Prostate gland (tissue), 2 donors: ENCODE measurements at regions not wholly inside any gene's neighbourhood (a gene's known extent, or its start where the extent isn't known, plus 50 kb on each side); places are given as distances from the start of the nearest gene placed in this dataset.

Experiments used
- DNase-seq: peaks from one replicate; pipeline ENCODE4 v3.0.0-alpha.2; 2019; ENCODE audit warnings: low spot score
- H3K27ac ChIP-seq, 2 donors: fragments of 200-600 bp; sonication (generic); 2 replicates each; pipeline ENCODE4 v1.5.1; 2017 to 2019
- H3K27me3 ChIP-seq: fragments of 200-600 bp; sonication (generic); replicated peaks from 2 replicates; pipeline ENCODE4 v1.5.1; 2019; ENCODE audit not compliant: insufficient read depth
- H3K36me3 ChIP-seq, 2 donors: fragments of 200-600 bp; sonication (generic); 1 replicate in 1 of 2; 2 replicates in 1 of 2; pipeline versions ENCODE4 v1.5.1 to v1.8.1; 2017 to 2019
- H3K4me1 ChIP-seq: fragments of 200-600 bp; sonication (generic); replicated peaks from 2 replicates; pipeline ENCODE4 v1.5.1; 2019
- H3K4me3 ChIP-seq, 2 donors: fragments of 200-600 bp; sonication (generic); 2 replicates each; pipeline ENCODE4 v1.5.1; 2017 to 2019
- H3K9me3 ChIP-seq: fragments of 200-600 bp; sonication (generic); 2 replicates; pipeline ENCODE4 v1.5.1; 2017
- POLR2A ChIP-seq: fragments of 450-650 bp; IDR thresholded peaks from one replicate; pipeline ENCODE4 v1.6.1; 2016; ENCODE audit warnings: antibody characterized with exemption, mild to moderate bottlenecking
- POLR2AphosphoS5 ChIP-seq: sonication (generic); formaldehyde crosslinking; IDR thresholded peaks from one replicate; pipeline ENCODE4 v1.6.1; 2017; ENCODE audit warnings: antibody characterized with exemption
- WGBS: methylation state at CpG from one replicate; pipeline ENCODE4 v1.1.5; 2018; 5-methylcytosine and 5-hydroxymethylcytosine counted together
- intact Hi-C: fragments of 100-400 bp; cut with DNase I; formaldehyde crosslinking; loops from one replicate; pipeline ENCODE4 v1.14.2; 2022
- TF ChIP-seq, protein P1 (sequence below), 4 experiments: fragments of 200-600 bp in 2 of 4; fragments of 450-650 bp in 2 of 4; sonication (generic) in 2 of 4; IDR thresholded peaks; 1 replicate in 3 of 4; 2 replicates in 1 of 4; pipeline ENCODE4 v1.5.1; 2016 to 2019; ENCODE audit warnings: antibody characterized with exemption in 4 of 4, mild to moderate bottlenecking in 2 of 4, moderate library complexity in 2 of 4

DNA sequence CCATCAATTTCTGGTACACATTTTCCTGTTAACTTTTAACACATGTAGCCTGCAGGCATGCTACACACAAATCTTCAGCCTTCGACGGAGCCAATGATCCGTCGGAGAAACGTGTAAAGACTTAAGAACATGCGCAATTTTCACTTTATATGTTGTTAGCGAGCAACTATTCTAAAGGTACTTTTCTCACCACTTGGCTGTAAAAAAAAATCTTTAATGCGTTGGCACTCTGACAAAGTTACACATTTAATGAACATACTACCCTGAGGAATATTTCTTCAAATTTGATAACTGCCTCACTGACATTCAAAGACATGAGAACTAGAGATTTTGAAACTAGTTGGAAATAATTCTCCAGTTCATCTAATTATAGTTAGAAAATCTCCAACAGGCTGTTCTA, 507.5 kb upstream of the SALL1 start:
- Histone ChIP-seq H3K36me3 (no peaks in the 10 kb centered on the region), H3K27ac (no peak overlapping the region), H3K9me3 (no peaks in the 10 kb centered on the region), H3K4me3 (no peak overlapping the region), H3K27me3 (no peaks in the 10 kb centered on the region), H3K4me1 (no peaks in the 10 kb centered on the region)
- DNase-seq: no peak
- TF ChIP-seq, protein P1, sequence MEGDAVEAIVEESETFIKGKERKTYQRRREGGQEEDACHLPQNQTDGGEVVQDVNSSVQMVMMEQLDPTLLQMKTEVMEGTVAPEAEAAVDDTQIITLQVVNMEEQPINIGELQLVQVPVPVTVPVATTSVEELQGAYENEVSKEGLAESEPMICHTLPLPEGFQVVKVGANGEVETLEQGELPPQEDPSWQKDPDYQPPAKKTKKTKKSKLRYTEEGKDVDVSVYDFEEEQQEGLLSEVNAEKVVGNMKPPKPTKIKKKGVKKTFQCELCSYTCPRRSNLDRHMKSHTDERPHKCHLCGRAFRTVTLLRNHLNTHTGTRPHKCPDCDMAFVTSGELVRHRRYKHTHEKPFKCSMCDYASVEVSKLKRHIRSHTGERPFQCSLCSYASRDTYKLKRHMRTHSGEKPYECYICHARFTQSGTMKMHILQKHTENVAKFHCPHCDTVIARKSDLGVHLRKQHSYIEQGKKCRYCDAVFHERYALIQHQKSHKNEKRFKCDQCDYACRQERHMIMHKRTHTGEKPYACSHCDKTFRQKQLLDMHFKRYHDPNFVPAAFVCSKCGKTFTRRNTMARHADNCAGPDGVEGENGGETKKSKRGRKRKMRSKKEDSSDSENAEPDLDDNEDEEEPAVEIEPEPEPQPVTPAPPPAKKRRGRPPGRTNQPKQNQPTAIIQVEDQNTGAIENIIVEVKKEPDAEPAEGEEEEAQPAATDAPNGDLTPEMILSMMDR (IDR thresholded peaks at IDR 0.05): no peak
- no peak for TF ChIP-seq POLR2A
- TF ChIP-seq POLR2AphosphoS5: no peak
- intact Hi-C loops: no loop called here
- WGBS: 60% methylated on average over 8 of the region's 8 CpGs

DNA sequence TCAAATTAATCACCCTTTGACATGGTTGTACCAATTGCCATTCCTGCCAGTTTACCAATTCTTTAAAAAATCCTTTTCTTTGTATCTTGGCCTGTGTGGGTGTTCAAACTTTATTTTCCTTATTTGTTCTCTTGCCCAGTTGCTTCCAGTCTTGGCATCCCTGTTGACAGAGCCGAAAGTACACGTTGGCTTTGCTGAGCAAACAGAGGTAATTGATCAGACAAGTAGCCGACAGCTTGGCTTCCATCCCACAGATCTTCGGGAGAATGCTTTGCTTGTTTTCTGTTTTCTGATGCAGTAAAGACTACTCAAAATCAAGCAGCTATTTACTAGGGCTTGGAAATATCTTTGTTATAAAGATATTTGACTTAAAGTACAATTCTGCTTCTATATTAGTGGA, 506.8 kb upstream of the SALL1 start:
- Histone ChIP-seq H3K4me1 (no peaks in the 10 kb centered on the region), H3K27ac (no peak overlapping the region), H3K4me3 (no peak overlapping the region), H3K27me3 (no peaks in the 10 kb centered on the region), H3K9me3 (no peaks in the 10 kb centered on the region), H3K36me3 (no peaks in the 10 kb centered on the region)
- peak; percentile 74 for DNase-seq
- intact Hi-C loops: no loop called here
- no peak for TF ChIP-seq POLR2A
- TF ChIP-seq, protein P1 (IDR thresholded peaks at IDR 0.05): no peak
- TF ChIP-seq POLR2AphosphoS5: peak; percentile 79
- 9% methylated on average over 4 of the region's 4 CpGs for WGBS

DNA sequence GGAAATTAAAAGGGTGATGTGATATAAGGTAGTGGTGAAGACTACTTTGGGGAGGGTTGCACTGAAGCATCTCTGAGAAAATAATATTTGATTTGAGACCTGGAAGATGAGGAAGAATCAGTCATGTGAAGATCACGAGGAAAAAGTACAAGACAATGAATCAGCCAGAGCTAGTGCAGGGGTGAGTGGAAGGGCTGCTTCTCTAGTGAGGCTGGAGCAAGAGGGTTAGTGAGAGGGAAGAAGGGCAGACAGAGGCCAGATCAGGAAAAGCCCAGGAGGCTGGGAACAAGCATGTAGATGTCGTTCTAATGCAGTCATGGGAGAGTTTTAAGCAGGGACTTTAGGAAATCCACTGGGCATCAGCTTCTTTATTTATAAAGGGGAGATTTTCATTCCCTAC, 504.2 kb upstream of the SALL1 start:
- TF ChIP-seq, protein P1 (IDR thresholded peaks at IDR 0.05): no peak
- TF ChIP-seq POLR2A: no peak
- TF ChIP-seq POLR2AphosphoS5: no peak
- Histone ChIP-seq H3K27me3 (no peaks in the 10 kb centered on the region), H3K36me3 (no peaks in the 10 kb centered on the region), H3K4me1 (no peaks in the 10 kb centered on the region), H3K4me3 (no peak overlapping the region), H3K27ac (no peak overlapping the region), H3K9me3 (no peaks in the 10 kb centered on the region)
- 87% methylated on average over 2 of the region's 2 CpGs for WGBS
- intact Hi-C loops: no loop called here
- DNase-seq: no peak

DNA sequence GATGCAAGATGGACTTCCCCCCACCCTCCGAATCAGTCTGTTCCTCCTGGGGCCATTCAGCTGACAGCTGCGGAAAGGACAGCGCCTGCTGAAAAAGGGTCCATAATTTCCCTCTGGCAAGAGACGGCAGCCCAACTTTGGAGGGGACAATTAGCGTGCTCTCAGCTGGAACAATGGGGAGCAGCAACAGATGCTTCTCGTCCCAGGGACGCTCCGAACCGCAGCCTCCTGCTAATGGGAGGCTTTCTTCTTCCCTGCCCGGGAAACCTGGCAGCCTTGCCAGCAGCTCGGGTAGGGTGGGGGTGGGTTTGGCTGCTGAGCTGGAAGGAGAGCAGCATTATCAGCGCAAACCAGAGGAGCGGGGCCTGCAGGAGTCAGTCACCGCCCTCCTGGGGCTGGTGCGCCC, 500.0 kb upstream of the SALL1 start:
- no peaks in the 10 kb centered on the region for H3K4me1 ChIP-seq
- intact Hi-C loops: no loop called here
- no peaks in the 10 kb centered on the region for H3K36me3 ChIP-seq
- H3K9me3 ChIP-seq: no peaks in the 10 kb centered on the region
- TF ChIP-seq POLR2AphosphoS5 (no peak), POLR2A (no peak)
- TF ChIP-seq, protein P1 (IDR thresholded peaks at IDR 0.05): no peak
- DNase-seq: no peak
- H3K4me3 ChIP-seq: no peak overlapping the region
- no peaks in the 10 kb centered on the region for H3K27me3 ChIP-seq
- H3K27ac ChIP-seq: no peak overlapping the region
- 22% methylated on average over 15 of the region's 15 CpGs for WGBS

DNA sequence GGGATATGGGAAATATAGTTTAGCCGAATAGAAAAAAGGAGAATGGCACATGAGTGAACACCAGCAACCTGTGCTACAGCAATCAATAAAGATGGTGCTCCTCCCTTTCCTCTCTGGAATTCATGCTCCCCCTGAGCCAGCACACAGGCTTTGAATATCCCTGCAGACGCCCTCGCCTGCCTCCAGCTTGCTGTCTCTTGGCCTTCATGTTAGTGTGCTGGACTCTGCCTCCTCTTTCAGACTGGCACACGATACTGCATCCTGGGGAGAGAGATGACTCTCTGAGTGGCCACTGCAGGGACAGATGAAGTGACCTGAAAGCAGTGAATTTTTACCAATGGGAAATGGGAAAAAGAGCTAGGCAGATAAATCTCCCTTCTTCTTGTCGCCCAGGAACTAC, 498.6 kb upstream of the SALL1 start:
- no peak for DNase-seq
- Histone ChIP-seq H3K36me3 (no peaks in the 10 kb centered on the region), H3K27me3 (no peaks in the 10 kb centered on the region), H3K4me1 (no peaks in the 10 kb centered on the region), H3K4me3 (no peak overlapping the region), H3K27ac (no peak overlapping the region), H3K9me3 (no peaks in the 10 kb centered on the region)
- TF ChIP-seq, protein P1 (IDR thresholded peaks at IDR 0.05): no peak
- TF ChIP-seq POLR2AphosphoS5: no peak
- no peak for TF ChIP-seq POLR2A
- intact Hi-C loops: no loop called here
- WGBS: 90% methylated on average over 5 of the region's 5 CpGs
